ENCODE measurements at regions not wholly inside any gene's neighbourhood (a gene's known extent, or its start where the extent isn't known, plus 50 kb on each side); places are given as distances from the start of the nearest gene placed in this dataset.

DNA sequence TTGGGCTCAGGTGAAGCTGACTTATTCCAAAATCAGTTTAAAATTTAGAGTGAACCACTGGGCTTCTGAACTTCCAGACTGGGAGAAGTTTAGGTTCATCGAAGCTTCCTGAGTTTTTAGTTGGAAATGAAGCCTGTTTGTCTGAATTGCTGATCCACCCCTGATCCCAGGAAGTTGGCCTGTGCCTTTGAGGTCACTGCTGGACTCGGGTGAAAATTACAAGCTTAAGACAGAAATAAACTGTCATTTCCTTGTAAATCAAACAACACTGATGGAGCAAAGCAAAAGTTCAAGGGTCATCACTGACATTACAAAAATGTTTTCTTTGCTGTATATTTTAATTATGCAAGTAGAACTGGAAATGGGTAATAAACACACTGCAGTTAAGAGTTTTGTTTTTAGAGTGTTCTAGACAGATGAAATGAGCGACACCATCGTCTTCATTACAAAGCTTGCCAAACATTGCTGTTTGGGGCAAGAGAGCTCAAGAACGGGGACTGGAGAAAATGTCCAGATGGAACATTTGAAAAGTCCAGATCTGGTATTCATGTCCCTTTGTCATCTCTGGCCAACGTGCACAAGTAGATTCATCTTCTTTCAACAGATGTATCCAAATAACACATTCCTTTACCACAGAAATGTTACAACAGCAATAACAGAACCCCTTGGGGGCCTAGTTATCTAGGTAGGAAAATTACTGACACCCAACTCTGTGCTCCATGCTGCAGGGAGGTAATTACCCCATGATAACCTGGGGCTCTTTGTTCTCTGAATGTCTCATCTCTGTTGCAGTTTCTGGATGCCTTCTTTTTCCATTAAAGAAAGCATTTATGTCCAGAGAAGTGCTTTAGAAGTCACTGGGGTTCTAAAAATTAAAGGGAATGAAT, 142.4 kb upstream of the ERCC6L2 start:
- Histone ChIP-seq H2AFZ (ENCODE audit: insufficient read depth, low read depth, low read length, poor library complexity, severe bottlenecking) (no peak overlapping the region), H3K36me3 (replicated peaks in 1 of 2; ENCODE audit: control extremely low read depth in 1 of 2, control insufficient read depth in 1 of 2, extremely low read depth in 1 of 2, insufficient read depth in 2 of 2, low read length in 1 of 2) (no peaks in the 10 kb centered on the region), H3K79me2 (ENCODE audit: control insufficient read depth, insufficient read depth, low read length) (no peaks in the 10 kb centered on the region), H3K9me3 (ENCODE audit: control extremely low read depth in 1 of 3, control insufficient read depth in 2 of 3, insufficient read depth in 1 of 3, low read length in 2 of 3) (peaks cover 0 to 9% (median 0%) of the 10 kb centered on the region in 3 donors), H3K4me3 (ENCODE audit: control extremely low read depth in 1 of 5, extremely low read depth in 1 of 5, insufficient read depth in 1 of 5, low read depth in 2 of 5, low read length in 4 of 5) (no peak overlapping the region), H3K4me1 (ENCODE audit: control insufficient read depth in 2 of 2, insufficient read depth in 2 of 2, low read length in 2 of 2) (no peaks in the 10 kb centered on the region), H3K9ac (ENCODE audit: low read length) (no peak overlapping the region), H4K20me1 (ENCODE audit: control insufficient read depth, insufficient read depth, low read length, poor library complexity, severe bottlenecking) (no peaks in the 10 kb centered on the region), H3K4me2 (replicated peaks; ENCODE audit: low read depth, low read length, poor library complexity, severe bottlenecking) (no peak overlapping the region), H3K27me3 (replicated peaks in 1 of 4; ENCODE audit: control extremely low read depth in 1 of 4, control insufficient read depth in 3 of 4, insufficient read depth in 4 of 4, low read length in 3 of 4) (peaks cover 0 to 3% (median 0%) of the 10 kb centered on the region in 4 experiments), H3K27ac (ENCODE audit: low read length in 2 of 2) (no peak overlapping the region)
- ChIA-PET CTCF (interaction anchor here (1.0 kb wide), 1 partner anchor 10 kb away, joined by 4 read pairs; no protein-coding TSS in a partner anchor), POLR2A (no interaction called here)
- Mint-ChIP-seq H3K27me3 (peaks cover 18% of the 10 kb centered on the region), H3K4me1 (no peaks in the 10 kb centered on the region), H3K4me3 (no peak overlapping the region), H3K27ac (no peak overlapping the region), H3K9me3 (ENCODE audit: insufficient read depth) (no peaks in the 10 kb centered on the region)
- intact Hi-C loops (cut with micrococcal nuclease) = no loop called here
- DNase-seq = no peak
- 84% methylated on average over 5 of the region's 6 CpGs for WGBS (ENCODE audit: insufficient coverage)
- TF ChIP-seq CTCF (IDR thresholded peaks at IDR 0.05) (no peak), EZH2 (IDR thresholded peaks at IDR 0.05; ENCODE audit: borderline replicate concordance, insufficient read depth, low read depth, low read length, poor library complexity, severe bottlenecking) (no peak)
- ATAC-seq (ENCODE audit: low read depth) = no peak

DNA sequence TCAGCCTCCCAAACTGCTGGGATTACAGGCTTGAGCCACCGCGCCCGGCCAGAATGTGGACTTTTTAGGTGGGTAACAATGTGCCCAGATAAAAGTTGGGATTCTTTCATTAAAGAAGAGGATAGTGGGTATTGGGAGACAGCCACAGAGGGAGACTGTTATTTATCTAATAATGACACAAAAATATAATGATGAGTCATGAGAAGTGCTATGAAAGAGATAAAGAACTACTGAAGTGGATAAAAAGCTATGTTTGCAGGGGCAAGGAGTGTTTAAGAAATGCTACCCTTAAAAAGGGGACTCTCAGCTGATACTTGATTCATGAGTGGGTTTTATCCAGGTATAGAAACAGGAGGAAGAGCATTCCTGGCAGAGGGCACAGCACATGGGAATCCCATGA, 143.6 kb upstream of the ERCC6L2 start:
- intact Hi-C loops (cut with micrococcal nuclease) = no loop called here
- peaks cover 18% of the 10 kb centered on the region for H3K27me3 Mint-ChIP-seq
- DNase-seq = no peak
- no peak overlapping the region for H3K27ac Mint-ChIP-seq
- WGBS (ENCODE audit: insufficient coverage) = 67% methylated on average over 3 of the region's 3 CpGs
- no peak for TF ChIP-seq EZH2 (IDR thresholded peaks at IDR 0.05; ENCODE audit: borderline replicate concordance, insufficient read depth, low read depth, low read length, poor library complexity, severe bottlenecking)
- TF ChIP-seq CTCF (IDR thresholded peaks at IDR 0.05) = no peak
- H3K9me3 Mint-ChIP-seq (ENCODE audit: insufficient read depth) = no peaks in the 10 kb centered on the region
- no peak overlapping the region for H3K4me3 Mint-ChIP-seq
- ATAC-seq (ENCODE audit: low read depth) = no peak
- H3K4me1 Mint-ChIP-seq = no peaks in the 10 kb centered on the region
- CTCF ChIA-PET = interaction anchor here (1.0 kb wide), 1 partner anchor 9 kb away, joined by 4 read pairs; no protein-coding TSS in a partner anchor
- Histone ChIP-seq H2AFZ (ENCODE audit: insufficient read depth, low read depth, low read length, poor library complexity, severe bottlenecking) (no peak overlapping the region), H4K20me1 (ENCODE audit: control insufficient read depth, insufficient read depth, low read length, poor library complexity, severe bottlenecking) (no peaks in the 10 kb centered on the region), H3K79me2 (ENCODE audit: control insufficient read depth, insufficient read depth, low read length) (no peaks in the 10 kb centered on the region), H3K4me2 (replicated peaks; ENCODE audit: low read depth, low read length, poor library complexity, severe bottlenecking) (no peak overlapping the region), H3K9me3 (ENCODE audit: control extremely low read depth in 1 of 3, control insufficient read depth in 2 of 3, insufficient read depth in 1 of 3, low read length in 2 of 3) (peaks cover 0 to 9% (median 0%) of the 10 kb centered on the region in 3 donors), H3K4me1 (ENCODE audit: control insufficient read depth in 2 of 2, insufficient read depth in 2 of 2, low read length in 2 of 2) (no peaks in the 10 kb centered on the region), H3K27me3 (replicated peaks in 1 of 4; ENCODE audit: control extremely low read depth in 1 of 4, control insufficient read depth in 3 of 4, insufficient read depth in 4 of 4, low read length in 3 of 4) (peaks cover 0 to 3% (median 0%) of the 10 kb centered on the region in 4 experiments), H3K36me3 (replicated peaks in 1 of 2; ENCODE audit: control extremely low read depth in 1 of 2, control insufficient read depth in 1 of 2, extremely low read depth in 1 of 2, insufficient read depth in 2 of 2, low read length in 1 of 2) (no peaks in the 10 kb centered on the region), H3K9ac (ENCODE audit: low read length) (no peak overlapping the region), H3K4me3 (ENCODE audit: control extremely low read depth in 1 of 5, extremely low read depth in 1 of 5, insufficient read depth in 1 of 5, low read depth in 2 of 5, low read length in 4 of 5) (no peak overlapping the region), H3K27ac (ENCODE audit: low read length in 2 of 2) (no peak overlapping the region)
- POLR2A ChIA-PET = no interaction called here
